RPMI7951 (cell line): ENCODE measurements at regions not wholly inside any gene's neighbourhood (a gene's known extent, or its start where the extent isn't known, plus 50 kb on each side); places are given as distances from the start of the nearest gene placed in this dataset.

Experiments
- DNase-seq: peaks from one replicate; pipeline ENCODE4 v3.0.0-alpha.2; 2012; ENCODE audit warnings: low read depth

DNA sequence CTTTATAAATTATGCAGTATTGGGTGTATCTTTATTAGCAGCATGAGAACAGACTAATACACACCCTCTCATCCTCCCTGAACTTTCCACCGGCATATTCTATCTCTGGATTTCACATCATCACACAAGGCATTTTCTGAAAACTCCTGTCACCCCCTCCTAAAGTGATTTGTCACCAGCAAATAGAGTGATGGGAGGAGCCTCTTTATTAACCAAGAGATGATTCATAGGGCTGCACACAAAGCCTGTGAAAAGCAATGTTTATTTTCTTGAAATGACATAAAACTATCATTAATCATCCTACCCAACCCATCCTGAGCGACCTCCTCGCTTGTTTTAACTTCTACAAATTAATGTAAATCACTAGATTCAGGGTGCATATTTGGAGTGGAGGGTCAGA lies 394.7 kb upstream of the SULF2 start:
- DNase-seq = peak; percentile 26

DNA sequence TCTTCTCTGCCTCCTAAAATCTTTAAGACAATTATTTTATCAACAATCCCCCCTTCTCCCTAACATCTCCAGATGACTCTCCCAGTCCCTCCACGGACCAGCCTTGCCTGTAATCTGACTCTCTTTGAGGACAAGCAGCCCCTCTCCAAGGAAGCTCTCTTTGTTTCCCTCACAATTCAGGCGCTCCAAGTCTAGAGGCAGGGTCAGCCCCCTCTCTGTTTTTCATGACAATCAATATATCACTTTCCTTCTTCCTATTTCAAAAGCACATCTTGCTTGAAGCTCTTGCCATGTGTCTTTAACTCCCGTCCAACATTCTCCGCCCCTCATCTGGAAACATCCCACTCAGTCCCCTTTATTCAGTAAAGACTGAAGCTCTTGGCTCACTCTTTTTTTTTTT lies 393.4 kb upstream of the SULF2 start:
- no peak for DNase-seq

DNA sequence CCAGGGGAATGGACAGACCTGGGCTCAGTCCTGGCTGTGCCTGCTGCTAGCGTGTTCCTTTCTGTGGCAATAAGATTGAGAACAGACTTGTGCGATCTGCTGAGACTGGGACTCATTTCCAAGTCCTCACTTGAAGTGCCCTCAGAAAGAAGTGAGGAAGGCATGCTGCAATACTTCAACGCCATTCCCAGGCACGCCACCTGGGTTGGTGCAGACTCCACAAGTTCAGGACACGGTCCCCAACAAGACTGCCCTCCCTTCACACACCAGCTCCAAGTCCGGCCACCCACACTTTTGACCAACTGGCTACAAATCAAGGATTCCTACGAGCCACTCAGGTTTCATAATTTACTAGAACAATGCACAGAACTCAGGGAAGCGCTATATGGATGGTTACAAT lies 391.8 kb upstream of the SULF2 start:
- DNase-seq = no peak

DNA sequence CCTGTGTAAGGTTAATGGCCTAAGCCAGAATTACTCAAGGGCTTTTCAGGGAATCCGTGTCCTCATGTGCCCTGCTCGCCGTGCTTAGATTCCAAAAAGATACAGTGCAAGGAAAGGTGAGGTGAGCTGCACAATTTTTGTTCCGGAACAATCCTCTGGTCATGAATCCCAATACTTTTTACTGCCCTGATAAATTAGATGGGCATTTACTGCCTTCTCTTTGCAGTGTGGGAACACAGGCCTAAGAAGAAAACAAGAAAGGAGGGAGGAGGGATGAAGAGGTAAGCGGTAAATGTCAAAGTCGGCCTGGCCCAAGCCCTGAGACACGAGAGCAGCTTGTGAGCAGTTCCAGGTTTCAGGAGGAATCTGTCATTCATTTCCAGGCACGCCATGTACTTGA lies 390.9 kb upstream of the SULF2 start:
- no peak for DNase-seq

DNA sequence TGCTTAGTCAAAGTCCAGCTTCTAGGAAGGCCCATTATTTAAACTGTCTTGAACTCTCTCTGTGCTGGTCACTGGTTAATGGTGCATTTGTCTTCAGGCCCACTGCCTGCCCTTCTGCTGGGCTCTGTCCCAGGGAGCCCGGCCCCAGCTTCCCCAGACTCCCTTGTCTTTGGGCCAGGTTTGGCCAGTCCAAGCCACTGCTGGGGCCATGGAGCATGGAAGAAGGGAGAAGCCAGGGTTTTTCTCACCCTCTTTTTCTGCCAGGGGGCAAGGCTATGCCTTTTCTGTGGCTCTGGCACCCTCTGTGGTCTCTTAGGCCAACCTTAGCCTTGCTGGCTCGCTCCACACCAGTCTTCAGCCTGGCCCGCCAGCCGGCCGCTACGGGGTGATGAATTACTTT lies 390.0 kb upstream of the SULF2 start:
- no peak for DNase-seq

DNA sequence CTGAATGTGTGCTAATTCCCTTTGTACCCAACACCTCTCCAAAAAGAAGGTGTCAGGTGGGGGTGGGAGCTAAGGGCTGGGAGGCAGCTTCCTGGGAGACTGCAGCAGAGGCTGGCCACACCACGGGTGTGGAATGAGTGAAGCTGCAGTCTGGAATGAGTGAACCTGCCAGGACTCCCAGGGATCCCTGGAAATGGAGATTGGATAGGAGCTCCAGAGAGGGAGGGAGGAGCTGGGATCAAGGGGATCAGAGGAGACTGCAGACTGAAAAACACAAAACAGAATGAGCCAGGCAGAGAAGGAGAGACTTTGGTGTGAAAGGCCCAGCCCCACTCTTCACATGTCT lies 387.0 kb upstream of the SULF2 start:
- DNase-seq = no peak

DNA sequence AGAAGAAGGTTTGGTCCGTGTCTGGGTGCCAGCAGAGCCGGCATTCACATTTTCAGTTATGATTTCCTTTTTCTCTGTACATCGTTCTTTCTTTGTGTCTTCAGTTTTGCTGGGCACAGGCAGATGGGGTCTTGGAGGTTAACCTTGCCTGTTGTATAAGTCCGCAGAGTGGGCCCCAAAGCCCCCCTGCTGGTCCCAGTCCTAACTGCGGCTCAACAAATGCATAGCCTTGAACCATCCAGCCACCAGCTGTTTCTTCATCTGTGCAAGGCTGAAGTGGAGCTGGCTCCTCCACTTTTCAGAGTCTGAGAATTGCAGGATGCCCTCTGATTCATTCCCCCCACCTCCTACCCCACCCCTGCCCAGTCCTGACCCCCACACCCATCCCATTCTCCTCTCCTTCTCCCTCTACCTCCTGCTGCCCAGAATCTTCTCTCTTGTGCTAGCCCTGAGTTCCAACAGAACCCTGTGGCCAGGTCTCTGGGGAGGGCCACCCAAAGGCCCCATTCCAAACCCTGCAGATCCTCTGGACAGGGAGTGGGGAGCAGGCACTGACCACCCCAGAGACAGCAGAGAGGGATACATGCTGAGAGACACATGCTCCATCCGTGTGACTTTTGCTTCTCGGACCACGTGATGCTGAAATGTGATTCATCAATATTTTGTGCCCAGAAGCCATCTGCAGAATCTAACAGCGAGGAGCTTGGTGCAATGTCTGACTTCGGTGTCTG lies 386.5 kb upstream of the SULF2 start:
- no peak for DNase-seq

DNA sequence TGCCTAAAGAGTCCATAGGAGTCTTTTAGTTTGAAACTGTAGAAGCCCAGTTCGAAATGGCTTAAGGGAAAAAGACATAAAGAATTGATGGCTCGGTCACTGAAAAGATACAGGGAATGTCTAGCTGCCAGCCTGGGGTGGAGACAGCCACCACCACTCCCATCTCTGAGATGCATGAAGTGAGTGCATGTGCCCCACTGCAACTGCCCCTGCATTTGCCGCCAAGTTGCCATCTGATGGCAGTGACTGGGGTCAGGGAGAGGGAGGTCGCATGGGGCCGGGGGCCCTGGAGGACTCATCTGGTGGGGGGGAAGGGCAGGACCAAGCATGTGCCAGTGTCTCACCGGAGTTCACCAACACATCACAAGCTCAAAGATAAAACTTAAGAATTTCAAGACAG lies 385.8 kb upstream of the SULF2 start:
- DNase-seq = no peak

DNA sequence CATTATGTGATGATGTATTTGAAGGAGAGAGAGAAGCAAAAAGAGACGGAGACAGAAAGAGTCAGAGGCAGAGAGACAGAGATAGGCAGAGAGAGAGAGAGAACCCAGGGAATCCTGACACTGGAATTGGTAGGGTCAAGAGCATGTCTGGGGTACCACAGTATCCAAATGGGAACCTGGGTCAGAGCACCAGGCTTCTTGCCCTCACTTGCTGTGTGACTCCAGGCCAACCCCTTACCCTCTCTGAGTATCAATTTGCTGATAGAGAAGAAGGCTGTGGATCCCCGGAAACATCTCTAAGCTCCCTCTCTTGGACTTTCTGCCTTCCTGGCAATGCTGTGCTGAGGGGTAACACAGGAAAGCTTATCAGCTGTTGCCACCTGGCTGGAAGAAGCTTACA lies 385.3 kb upstream of the SULF2 start:
- DNase-seq = no peak

GRCh38 chr20:48169650-48170225 lies 384.5 kb upstream of the SULF2 start:
- no peak for DNase-seq

DNA sequence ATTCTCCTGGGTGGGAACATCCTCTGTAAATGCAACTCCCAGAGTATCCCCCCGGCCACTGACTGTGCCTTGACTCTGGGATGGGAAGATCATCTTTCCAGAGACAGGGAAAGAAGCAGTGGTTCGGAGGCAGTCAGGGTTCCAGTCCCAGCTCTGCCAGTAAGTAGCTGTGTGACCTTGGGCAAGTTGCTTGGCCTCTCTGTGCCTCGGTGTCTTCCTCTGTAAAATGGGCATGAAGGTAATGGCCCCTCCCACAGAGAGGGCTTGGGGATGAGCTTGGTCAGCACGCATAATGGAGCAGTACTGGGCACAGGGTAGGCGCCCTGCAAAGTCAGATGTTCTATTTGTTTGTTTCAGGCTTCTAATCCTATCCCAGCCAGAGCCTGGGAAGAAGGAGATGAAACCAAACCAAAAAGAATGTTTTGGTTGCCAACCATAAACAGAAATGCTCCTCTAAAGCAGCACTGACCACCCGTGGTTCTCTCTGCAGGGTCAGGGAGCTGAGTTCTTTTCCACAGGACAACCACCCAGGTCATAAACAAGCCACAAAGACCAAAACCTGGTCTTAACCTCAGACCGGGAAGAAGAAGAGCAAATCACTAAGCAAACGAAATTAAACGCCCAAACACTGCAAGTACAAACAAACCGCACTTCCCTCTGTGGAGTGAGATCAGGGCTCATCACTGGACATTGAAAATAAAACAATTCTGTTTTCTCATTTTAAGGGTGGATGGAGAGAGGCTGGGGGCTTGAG lies 381.0 kb upstream of the SULF2 start:
- DNase-seq = no peak

- DNase-seq = no peak
These were observed 380.1 kb upstream of the SULF2 start for GRCh38 chr20:48165401-48165685.

DNA sequence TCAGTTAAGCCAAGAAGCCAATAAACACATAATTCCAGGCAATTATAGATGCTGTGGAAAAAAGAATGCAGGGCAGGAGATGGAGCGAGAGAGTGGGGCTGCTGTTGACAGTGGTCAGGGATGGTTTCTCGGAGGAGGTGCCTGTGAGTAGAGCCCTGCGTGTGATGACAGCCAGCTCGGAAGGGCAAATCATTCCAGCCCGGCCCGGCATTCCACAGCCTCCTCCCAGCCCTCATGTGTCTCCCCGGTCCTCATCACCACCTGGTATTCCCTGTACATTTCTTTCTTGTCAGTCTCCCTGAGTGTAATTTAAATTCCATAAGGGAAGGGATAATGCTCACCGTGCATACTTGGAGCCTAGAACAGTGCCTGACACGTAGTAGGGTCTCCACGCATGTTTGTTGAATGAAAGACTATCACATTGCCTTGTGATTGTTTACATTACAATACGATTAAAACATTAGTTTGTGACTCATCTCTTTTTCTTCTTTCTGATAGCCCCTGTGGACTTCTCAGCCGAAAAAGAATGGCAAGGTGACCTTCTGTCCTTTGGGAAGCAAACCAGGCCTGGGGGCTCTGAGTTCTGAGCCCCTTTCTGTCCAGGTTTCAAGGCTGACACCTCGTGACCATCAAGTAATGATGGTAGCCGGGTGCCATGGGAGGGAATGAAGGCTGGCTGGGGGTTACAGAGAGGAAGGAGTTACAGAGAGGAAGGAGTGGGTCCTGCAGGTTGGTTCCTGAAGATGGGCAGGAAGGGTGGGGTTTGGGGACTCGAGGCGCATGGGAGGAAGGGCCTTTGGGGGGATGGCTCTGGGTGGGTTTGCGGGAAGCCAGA lies 379.5 kb upstream of the SULF2 start:
- no peak for DNase-seq

DNA sequence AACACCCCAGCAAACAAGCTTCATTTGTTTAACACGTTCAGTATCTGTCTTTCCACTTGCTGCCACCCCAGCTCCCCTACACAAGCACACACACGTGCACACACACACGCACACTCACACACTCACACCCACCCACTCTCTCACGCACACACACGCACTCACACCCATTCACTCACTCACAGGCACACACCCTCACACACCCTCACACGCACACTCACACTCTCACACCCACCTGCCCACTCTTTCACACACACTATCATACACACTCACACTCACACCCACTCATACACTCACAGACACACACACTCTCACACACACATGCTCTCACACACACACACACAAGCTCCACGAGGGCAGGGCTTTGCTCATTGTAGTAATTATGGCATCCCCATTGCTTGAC lies 378.8 kb upstream of the SULF2 start:
- DNase-seq = no peak

GRCh38 chr20:48163505-48163904 lies 378.2 kb upstream of the SULF2 start:
- DNase-seq = no peak

- no peak for DNase-seq
These were observed 377.3 kb upstream of the SULF2 start for GRCh38 chr20:48162621-48163020.

GRCh38 chr20:48159145-48160008 lies 374.1 kb upstream of the SULF2 start:
- DNase-seq = peak; percentile 35

DNA sequence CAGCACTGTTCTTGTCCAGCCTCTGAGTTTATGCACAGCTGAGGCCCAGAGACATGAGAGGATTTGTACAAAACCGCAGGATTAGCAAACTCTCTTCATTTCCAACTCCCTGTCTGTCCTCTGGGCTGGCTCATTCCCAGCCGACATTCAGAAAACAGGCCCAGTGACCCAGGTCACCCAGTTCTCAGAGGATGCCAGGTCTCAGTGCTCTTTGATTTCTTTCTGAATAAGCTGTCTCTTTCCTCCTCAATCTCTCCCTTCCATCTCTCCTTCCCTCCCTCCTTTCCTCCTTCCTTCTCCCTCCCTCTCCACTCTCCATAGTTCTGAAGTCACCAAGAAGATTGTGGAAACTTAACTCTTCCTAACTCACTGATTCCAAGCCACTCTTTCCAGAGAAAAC lies 372.7 kb upstream of the SULF2 start:
- DNase-seq = peak; percentile 49

- no peak for DNase-seq
These were observed 371.8 kb upstream of the SULF2 start for GRCh38 chr20:48156951-48157700.

DNA sequence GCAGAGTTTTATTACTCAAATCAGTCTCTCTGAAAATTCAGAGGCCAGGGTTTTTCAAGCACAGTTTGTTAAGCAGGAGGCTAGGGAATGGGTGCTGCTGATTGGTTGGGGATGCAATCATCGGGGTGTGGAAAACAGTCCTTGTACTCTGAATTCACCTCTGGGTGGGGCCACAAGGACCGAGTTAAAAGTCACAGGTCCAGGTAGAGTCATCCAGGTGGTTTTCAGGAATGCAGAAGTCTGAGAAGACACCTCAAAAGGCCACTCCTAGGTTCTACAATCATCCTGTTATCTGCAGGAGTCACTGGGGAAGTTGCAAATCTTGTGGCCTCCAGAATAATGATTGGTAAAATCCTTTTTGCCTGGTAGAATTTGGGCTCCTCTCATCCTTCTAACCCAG lies 371.2 kb upstream of the SULF2 start:
- no peak for DNase-seq

- DNase-seq = no peak
These were observed 370.0 kb upstream of the SULF2 start for GRCh38 chr20:48155268-48155667.
